HG02610 (cell line): ENCODE measurements at regions not wholly inside any gene's neighbourhood (a gene's known extent, or its start where the extent isn't known, plus 50 kb on each side); places are given as distances from the start of the nearest gene placed in this dataset.
"Not testable (repeated sequence)": the region's sequence is repeated elsewhere in the genome, so short reads cannot be mapped to it uniquely, and the experiment has no call there.

ENCODE experiments used
- ATAC-seq: cut with Tn5 transposase; IDR thresholded peaks from one replicate; pipeline ENCODE4 v1.9.1; 2021; ENCODE audit warnings: mild to moderate bottlenecking, moderate library complexity; ENCODE audit not compliant: unreplicated experiment

GRCh38 chr17:33873201-33873617 is 381.9 kb upstream of the CCL2 start:
- ATAC-seq = no peak

GRCh38 chr17:33874617-33875060 is 380.4 kb upstream of the CCL2 start:
- no peak for ATAC-seq

GRCh38 chr17:33875973-33876372 is 379.1 kb upstream of the CCL2 start:
- no peak for ATAC-seq

GRCh38 chr17:33882273-33882672 is 372.8 kb upstream of the CCL2 start:
- not testable (repeated sequence) for ATAC-seq

GRCh38 chr17:33882677-33883076 is 372.4 kb upstream of the CCL2 start:
- ATAC-seq = not testable (repeated sequence)

GRCh38 chr17:33888455-33888854 is 366.6 kb upstream of the CCL2 start:
- no peak for ATAC-seq

- ATAC-seq = no peak
These were observed 366.0 kb upstream of the CCL2 start for GRCh38 chr17:33889040-33889439.

- ATAC-seq = no peak
These were observed 365.3 kb upstream of the CCL2 start for GRCh38 chr17:33889766-33890165.

GRCh38 chr17:33892717-33893591 is 362.1 kb upstream of the CCL2 start:
- no peak for ATAC-seq

GRCh38 chr17:33895491-33895890 is 359.6 kb upstream of the CCL2 start:
- no peak for ATAC-seq

- no peak for ATAC-seq
These were observed 358.8 kb upstream of the CCL2 start for GRCh38 chr17:33896263-33896662.

GRCh38 chr17:33901085-33901484 is 354.0 kb upstream of the CCL2 start:
- no peak for ATAC-seq

GRCh38 chr17:33902901-33903449 is 352.1 kb upstream of the CCL2 start:
- ATAC-seq = no peak

GRCh38 chr17:33904476-33904875 is 350.6 kb upstream of the CCL2 start:
- ATAC-seq = no peak

GRCh38 chr17:33905338-33905800 is 349.7 kb upstream of the CCL2 start:
- ATAC-seq = no peak

GRCh38 chr17:33908363-33909064 is 346.6 kb upstream of the CCL2 start:
- no peak for ATAC-seq

GRCh38 chr17:33910200-33910857 is 344.8 kb upstream of the CCL2 start:
- ATAC-seq = no peak

- no peak for ATAC-seq
These were observed 341.0 kb upstream of the CCL2 start for GRCh38 chr17:33914125-33914524.

- ATAC-seq = no peak
These were observed 332.1 kb upstream of the CCL2 start for GRCh38 chr17:33922971-33923370.

GRCh38 chr17:33924104-33924503 is 331.0 kb upstream of the CCL2 start:
- no peak for ATAC-seq

GRCh38 chr17:33925649-33926048 is 329.4 kb upstream of the CCL2 start:
- no peak for ATAC-seq
